ENCODE measurements at regions not wholly inside any gene's neighbourhood (a gene's known extent, or its start where the extent isn't known, plus 50 kb on each side); places are given as distances from the start of the nearest gene placed in this dataset.

DNA sequence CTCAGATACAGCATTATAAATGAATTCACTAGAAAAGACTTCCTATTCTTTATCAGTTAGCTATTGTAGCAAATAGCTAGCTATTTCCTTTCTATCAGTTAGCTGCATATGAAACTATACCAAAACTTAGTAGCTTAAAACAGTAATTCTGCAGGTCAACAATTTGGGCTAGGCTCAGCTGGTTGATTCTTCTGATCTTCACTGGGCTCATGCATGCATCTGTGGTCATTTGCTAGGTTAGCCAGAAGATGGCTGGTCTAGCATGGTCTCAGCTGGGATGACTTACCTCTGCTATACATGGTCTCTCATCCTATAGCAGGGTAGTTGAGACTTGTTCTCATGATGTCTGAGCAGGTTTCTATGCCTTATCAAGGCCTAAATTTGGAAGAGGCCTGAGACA lies 147.4 kb downstream of the CENPC start:
- dilution Hi-C loops (cut with MboI; ENCODE audit: extremely low pct_ligation_motif_present, low sequenced_read_pairs) (no loop called here), intact Hi-C loops (cut with micrococcal nuclease) (no loop called here)
- Histone ChIP-seq H3K9me1 (replicated peaks; ENCODE audit: control insufficient read depth, extremely low read depth, insufficient read depth, low read length) (no peaks in the 10 kb centered on the region), H3K79me2 (ENCODE audit: control insufficient read depth, insufficient read depth, low read length) (no peaks in the 10 kb centered on the region), H3K27me3 (ENCODE audit: control insufficient read depth in 2 of 2, insufficient read depth in 2 of 2, low read length in 2 of 2) (peaks cover 3% of the 10 kb centered on the region in 2 experiments), H3K27ac (ENCODE audit: insufficient read depth, low read depth, low read length) (no peak overlapping the region), H3K9me3 (replicated peaks; ENCODE audit: control insufficient read depth, insufficient read depth, low read length) (no peaks in the 10 kb centered on the region), H4K20me1 (replicated peaks; ENCODE audit: control insufficient read depth, extremely low read depth, insufficient read depth, low read length) (no peaks in the 10 kb centered on the region), H3K4me3 (replicated peaks in 1 of 3; ENCODE audit: insufficient read depth in 1 of 3, low read depth in 1 of 3, low read length in 3 of 3) (no peak overlapping the region), H3K4me2 (ENCODE audit: insufficient read depth, low read length) (no peak overlapping the region), H3K36me3 (ENCODE audit: control insufficient read depth in 2 of 2, extremely low read depth in 1 of 2, insufficient read depth in 2 of 2, low read length in 2 of 2) (no peaks in the 10 kb centered on the region), H3K4me1 (ENCODE audit: control insufficient read depth, extremely low read depth, insufficient read depth, low read length) (no peaks in the 10 kb centered on the region), H2AFZ (ENCODE audit: low read depth, low read length) (no peak overlapping the region), H3K9ac (replicated peaks; ENCODE audit: extremely low read depth, insufficient read depth, low read length) (no peak overlapping the region)
- ChIA-PET POLR2A (no interaction called here), CTCF (interaction anchor here (0.7 kb wide), 1 partner anchor 8 kb away, joined by 3 read pairs; no protein-coding TSS in a partner anchor)
- DNase-seq (ENCODE audit: low read depth, low spot score), result no peak
- TF ChIP-seq GATA2 (IDR thresholded peaks at IDR 0.05; ENCODE audit: insufficient read depth, insufficient read length, low read depth, low read length) (no peak), MYC (IDR thresholded peaks at IDR 0.05; ENCODE audit: low read depth, low read length) (no peak), POLR2AphosphoS5 (IDR thresholded peaks at IDR 0.05; ENCODE audit: insufficient read depth, low read depth, low read length) (no peak), MAX (IDR thresholded peaks at IDR 0.05; ENCODE audit: insufficient read depth, insufficient read length) (no peak), CTCF (IDR thresholded peaks at IDR 0.05; ENCODE audit: extremely low read depth in 1 of 2, insufficient read depth in 1 of 2, low read depth in 1 of 2, low read length in 2 of 2) (no peak), EZH2 (IDR thresholded peaks at IDR 0.05; ENCODE audit: borderline replicate concordance, low read depth, low read length, severe bottlenecking) (no peak), JUN (IDR thresholded peaks at IDR 0.05; ENCODE audit: borderline replicate concordance, insufficient read depth, insufficient read length, low read depth) (no peak), POLR2A (IDR thresholded peaks at IDR 0.05; ENCODE audit: low read depth, low read length) (no peak), FOS (IDR thresholded peaks at IDR 0.05; ENCODE audit: borderline replicate concordance, insufficient read depth, low read length) (no peak)
- no TSS peak for BruUV-seq (replicated peaks)
- FAIRE-seq, result no peak

All from endothelial cell of umbilical vein (primary cell).